C4-2B (cell line): ENCODE measurements at regions not wholly inside any gene's neighbourhood (a gene's known extent, or its start where the extent isn't known, plus 50 kb on each side); places are given as distances from the start of the nearest gene placed in this dataset.

Source experiments
- CTCF ChIP-seq: fragments of 450-650 bp; conservative IDR thresholded peaks from 2 replicates; pipeline ENCODE4 v1.5.1; 2017; ENCODE audit warnings: mild to moderate bottlenecking
- ZFX ChIP-seq: fragments of 450-650 bp; IDR thresholded peaks from 2 replicates; pipeline ENCODE4 v1.6.1; 2017

GRCh38 chr11:72497731-72498130 is 63.4 kb upstream of the CLPB start:
- TF ChIP-seq CTCF (no peak), ZFX (no peak)
